BLaER1 treated with 17β-estradiol and CSF1 and Interleukin-3, amounts not matched to agents 10 nM and 100 nM (cell line): ENCODE measurements at regions not wholly inside any gene's neighbourhood (a gene's known extent, or its start where the extent isn't known, plus 50 kb on each side); places are given as distances from the start of the nearest gene placed in this dataset.

Experiments
- H3K27ac ChIP-seq, 11 experiments: shearing (Covaris generic); formaldehyde crosslinking; 2 replicates each; pipeline ENCODE4 v1.8.1; 2022
- H3K27me3 ChIP-seq, 11 experiments: shearing (Covaris generic); formaldehyde crosslinking; 2 replicates each; pipeline ENCODE4 v1.8.1; 2022
- H3K36me3 ChIP-seq, 11 experiments: shearing (Covaris generic); formaldehyde crosslinking; 2 replicates each; pipeline ENCODE4 v1.8.1; 2022
- H3K4me1 ChIP-seq, 10 experiments: shearing (Covaris generic); formaldehyde crosslinking; 2 replicates each; pipeline ENCODE4 v1.8.1; 2022
- H3K4me2 ChIP-seq, 11 experiments: shearing (Covaris generic); formaldehyde crosslinking; 2 replicates each; pipeline ENCODE4 v1.8.1; 2022
- H3K4me3 ChIP-seq, 10 experiments: shearing (Covaris generic); formaldehyde crosslinking; 2 replicates each; pipeline ENCODE4 v1.8.1; 2022
- H3K9ac ChIP-seq, 11 experiments: shearing (Covaris generic); formaldehyde crosslinking; 2 replicates each; pipeline ENCODE4 v1.8.1; 2022
- H3K9me3 ChIP-seq, 11 experiments: shearing (Covaris generic); formaldehyde crosslinking; replicated peaks in 1 of 11; 2 replicates each; pipeline ENCODE4 v1.8.1; 2022
- H4K20me1 ChIP-seq, 11 experiments: shearing (Covaris generic); formaldehyde crosslinking; 2 replicates each; pipeline ENCODE4 v1.8.1; 2022
- Cebpa-rat ChIP-seq, 11 experiments: shearing (Covaris generic); IDR thresholded peaks; 2 replicates each; pipeline ENCODE4 v1.8.1; 2022

- no peak overlapping the region for H3K4me3 ChIP-seq
- no peak overlapping the region for H3K27ac ChIP-seq
- H3K9ac ChIP-seq: no peak overlapping the region
- no peak for TF ChIP-seq Cebpa-rat (IDR thresholded peaks at IDR 0.05)
- H4K20me1 ChIP-seq: no peaks in the 10 kb centered on the region
- H3K36me3 ChIP-seq: no peaks in the 10 kb centered on the region
- peak overlapping the region in 2 of 11 experiments; percentile 30 to 65; a peak in 2 of 22 replicates for H3K4me2 ChIP-seq
- H3K9me3 ChIP-seq: peaks cover 4 to 10% (median 6%) of the 10 kb centered on the region in 11 experiments
- no peaks in the 10 kb centered on the region for H3K27me3 ChIP-seq
- peaks cover 0 to 32% (median 24%) of the 10 kb centered on the region in 10 experiments; a peak in 16 of 20 replicates for H3K4me1 ChIP-seq
These were observed 103.8 kb downstream of the XRCC2 start for GRCh38 chr7:152572101-152572500.

GRCh38 chr7:152571068-152571467, 104.9 kb downstream of the XRCC2 start:
- no peaks in the 10 kb centered on the region for H3K9me3 ChIP-seq
- peak overlapping the region in 4 of 11 experiments; percentile 1 to 36 (median 19); a peak in 3 of 22 replicates for H3K9ac ChIP-seq
- no peak overlapping the region for H3K4me3 ChIP-seq
- peak overlapping the region in 9 of 11 experiments; percentile 16 to 65 (median 35); a peak in 16 of 22 replicates for H3K4me2 ChIP-seq
- no peaks in the 10 kb centered on the region for H4K20me1 ChIP-seq
- no peaks in the 10 kb centered on the region for H3K27me3 ChIP-seq
- H3K27ac ChIP-seq: no peak overlapping the region; a peak in 1 of 22 replicates
- TF ChIP-seq Cebpa-rat (IDR thresholded peaks at IDR 0.05): no peak
- H3K36me3 ChIP-seq: no peaks in the 10 kb centered on the region
- H3K4me1 ChIP-seq: peaks cover 0 to 32% (median 24%) of the 10 kb centered on the region in 10 experiments; a peak in 16 of 20 replicates

- H3K9me3 ChIP-seq: no peaks in the 10 kb centered on the region
- H3K9ac ChIP-seq: no peak overlapping the region
- no peak overlapping the region for H3K4me2 ChIP-seq
- TF ChIP-seq Cebpa-rat (IDR thresholded peaks at IDR 0.05): no peak
- no peak overlapping the region for H3K27ac ChIP-seq
- no peak overlapping the region for H3K4me3 ChIP-seq
- H3K4me1 ChIP-seq: peaks cover 0 to 24% (median 14%) of the 10 kb centered on the region in 10 experiments; a peak in 13 of 20 replicates
- H4K20me1 ChIP-seq: no peaks in the 10 kb centered on the region
- H3K36me3 ChIP-seq: no peaks in the 10 kb centered on the region
- H3K27me3 ChIP-seq: no peaks in the 10 kb centered on the region
These were observed 107.0 kb downstream of the XRCC2 start for GRCh38 chr7:152568972-152569371.

GRCh38 chr7:152565731-152566130, 110.2 kb downstream of the XRCC2 start:
- Histone ChIP-seq H3K4me3 (no peak overlapping the region), H3K27me3 (no peaks in the 10 kb centered on the region), H3K4me2 (no peak overlapping the region), H4K20me1 (no peaks in the 10 kb centered on the region), H3K9me3 (no peaks in the 10 kb centered on the region), H3K9ac (no peak overlapping the region), H3K27ac (no peak overlapping the region), H3K4me1 (peaks cover 0 to 8% (median 6%) of the 10 kb centered on the region in 10 experiments; a peak in 6 of 20 replicates), H3K36me3 (no peaks in the 10 kb centered on the region)
- TF ChIP-seq Cebpa-rat (IDR thresholded peaks at IDR 0.05): no peak

GRCh38 chr7:152564656-152565250, 111.2 kb downstream of the XRCC2 start:
- no peaks in the 10 kb centered on the region for H3K36me3 ChIP-seq
- H3K27ac ChIP-seq: no peak overlapping the region
- H3K27me3 ChIP-seq: no peaks in the 10 kb centered on the region
- H4K20me1 ChIP-seq: no peaks in the 10 kb centered on the region
- no peak overlapping the region for H3K4me3 ChIP-seq
- H3K9me3 ChIP-seq: no peaks in the 10 kb centered on the region
- no peak overlapping the region for H3K9ac ChIP-seq
- peak overlapping the region in 2 of 11 experiments; percentile 9; a peak in 3 of 22 replicates for H3K4me2 ChIP-seq
- TF ChIP-seq Cebpa-rat (IDR thresholded peaks at IDR 0.05): no peak
- H3K4me1 ChIP-seq: peaks cover 0 to 8% (median 5%) of the 10 kb centered on the region in 10 experiments; a peak in 6 of 20 replicates

GRCh38 chr7:152556013-152556755, 119.8 kb downstream of the XRCC2 start:
- Histone ChIP-seq H4K20me1 (no peaks in the 10 kb centered on the region), H3K27ac (no peak overlapping the region), H3K4me2 (no peak overlapping the region), H3K27me3 (no peaks in the 10 kb centered on the region), H3K9ac (no peak overlapping the region), H3K9me3 (no peaks in the 10 kb centered on the region), H3K4me1 (no peaks in the 10 kb centered on the region), H3K4me3 (no peak overlapping the region), H3K36me3 (no peaks in the 10 kb centered on the region)
- TF ChIP-seq Cebpa-rat (IDR thresholded peaks at IDR 0.05): no peak

GRCh38 chr7:152553671-152554317, 118.0 kb upstream of the KMT2C start:
- no peaks in the 10 kb centered on the region for H3K36me3 ChIP-seq
- H3K9me3 ChIP-seq: no peaks in the 10 kb centered on the region
- no peak for TF ChIP-seq Cebpa-rat (IDR thresholded peaks at IDR 0.05)
- H3K4me1 ChIP-seq: no peaks in the 10 kb centered on the region
- no peaks in the 10 kb centered on the region for H4K20me1 ChIP-seq
- H3K4me2 ChIP-seq: no peak overlapping the region
- H3K27me3 ChIP-seq: no peaks in the 10 kb centered on the region
- no peak overlapping the region for H3K4me3 ChIP-seq
- no peak overlapping the region for H3K27ac ChIP-seq
- H3K9ac ChIP-seq: no peak overlapping the region

- H3K36me3 ChIP-seq: no peaks in the 10 kb centered on the region
- no peaks in the 10 kb centered on the region for H3K27me3 ChIP-seq
- no peak for TF ChIP-seq Cebpa-rat (IDR thresholded peaks at IDR 0.05)
- H3K9ac ChIP-seq: no peak overlapping the region
- H4K20me1 ChIP-seq: no peaks in the 10 kb centered on the region
- H3K9me3 ChIP-seq: peaks cover 0 to 4% (median 0%) of the 10 kb centered on the region in 11 experiments; a peak in 1 of 22 replicates
- H3K4me3 ChIP-seq: no peak overlapping the region
- H3K4me1 ChIP-seq: no peaks in the 10 kb centered on the region
- H3K4me2 ChIP-seq: no peak overlapping the region
- no peak overlapping the region for H3K27ac ChIP-seq
These were observed 115.7 kb upstream of the KMT2C start for GRCh38 chr7:152551304-152552036.
